GM23338 (cell line): ENCODE measurements at regions not wholly inside any gene's neighbourhood (a gene's known extent, or its start where the extent isn't known, plus 50 kb on each side); places are given as distances from the start of the nearest gene placed in this dataset.

Source experiments
- CTCF ChIP-seq, 2 experiments: fragments of 200-600 bp in 1 of 2; sonication (generic) in 1 of 2; conservative IDR thresholded peaks; 2 replicates each; pipeline versions ENCODE4 v1.5.1 to v1.6.1; 2016 to 2017; ENCODE audit warnings: antibody characterized with exemption in 2 of 2, low read depth in 2 of 2, mild to moderate bottlenecking in 2 of 2, moderate library complexity in 1 of 2
- EZH2 ChIP-seq: fragments of 200-600 bp; sonication (generic); IDR thresholded peaks from one replicate; pipeline ENCODE4 v1.8.0; 2017; ENCODE audit warnings: antibody characterized with exemption, mild to moderate bottlenecking, low read depth; ENCODE audit not compliant: unreplicated experiment
- POLR2AphosphoS5 ChIP-seq: IDR thresholded peaks from 2 replicates; pipeline ENCODE4 v1.6.1; 2016; ENCODE audit warnings: antibody characterized with exemption, low read depth
- REST ChIP-seq: IDR thresholded peaks from one replicate; pipeline ENCODE4 v1.6.1; 2018; ENCODE audit warnings: antibody characterized with exemption; ENCODE audit not compliant: unreplicated experiment

- no peak for TF ChIP-seq EZH2
- TF ChIP-seq CTCF (conservative IDR thresholded peaks at IDR 0.05; ENCODE audit: low read depth in 2 of 2): no peak
- TF ChIP-seq REST: no peak
- no peak for TF ChIP-seq POLR2AphosphoS5
Observed at GRCh38 chr5:176735383-176736265, 74.7 kb upstream of the UNC5A start.
